ENCODE measurements at regions not wholly inside any gene's neighbourhood (a gene's known extent, or its start where the extent isn't known, plus 50 kb on each side); places are given as distances from the start of the nearest gene placed in this dataset.

DNA sequence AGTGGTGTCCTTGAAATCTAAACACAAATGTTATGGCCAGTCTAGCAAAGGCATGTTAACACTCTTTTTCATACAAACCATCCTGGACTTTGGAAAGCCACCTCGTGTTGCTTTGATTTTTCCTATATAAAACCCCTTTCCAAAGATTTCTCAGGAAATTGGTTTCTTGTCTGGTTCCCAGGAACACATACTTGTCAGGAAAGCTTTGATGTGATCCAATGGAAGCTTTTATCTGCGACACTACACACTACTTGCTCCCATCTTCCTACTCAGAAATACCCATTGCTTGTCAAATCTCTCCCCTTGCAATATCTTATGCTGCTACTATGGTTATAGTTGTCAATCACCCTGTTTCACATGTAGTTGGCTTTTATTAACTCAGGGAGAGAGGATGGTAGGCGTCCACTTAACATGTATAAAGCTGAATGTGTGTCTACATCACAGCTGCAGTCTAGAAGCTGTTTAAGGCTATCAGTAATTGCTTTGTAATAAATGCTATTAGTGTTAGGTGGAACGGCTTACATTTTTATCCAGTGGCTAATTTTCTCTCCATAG, 189.6 kb downstream of the GPAM start:
- Histone ChIP-seq H3K4ac (ENCODE audit: low read depth, low read length) (no peak overlapping the region), H2BK5ac (ENCODE audit: insufficient read length, low read length) (no peak overlapping the region), H4K20me1 (ENCODE audit: control insufficient read depth, insufficient read depth, insufficient read length) (no peaks in the 10 kb centered on the region), H2AFZ (ENCODE audit: low read length) (no peak overlapping the region), H2BK15ac (ENCODE audit: low read depth, low read length) (no peak overlapping the region), H2BK20ac (ENCODE audit: low read depth, low read length, poor library complexity, severe bottlenecking) (no peak overlapping the region), H2AK5ac (ENCODE audit: insufficient read length, low read length) (no peak overlapping the region), H3K27ac (ENCODE audit: insufficient read length, low read depth, low read length) (no peak overlapping the region), H3K4me1 (ENCODE audit: insufficient read depth, low read length) (no peaks in the 10 kb centered on the region; the same call in 1 of the 2 replicates), H3K27me3 (ENCODE audit: insufficient read depth, low read length) (no peaks in the 10 kb centered on the region), H3K23ac (ENCODE audit: insufficient read length, low read depth, low read length) (no peak overlapping the region), H3K23me2 (ENCODE audit: insufficient read length, low read depth, low read length, poor library complexity, severe bottlenecking) (no peaks in the 10 kb centered on the region), H3T11ph (ENCODE audit: low read length) (no peak overlapping the region), H4K91ac (ENCODE audit: insufficient read length, low read depth, low read length) (no peak overlapping the region), H4K5ac (ENCODE audit: insufficient read length, low read depth, low read length) (no peak overlapping the region), H3K79me1 (ENCODE audit: insufficient read depth, low read depth, low read length, poor library complexity, severe bottlenecking) (no peaks in the 10 kb centered on the region), H3K9ac (ENCODE audit: extremely low read depth, insufficient read length, low read length) (no peak overlapping the region), H3K14ac (ENCODE audit: insufficient read depth, low read length) (no peak overlapping the region), H2BK12ac (ENCODE audit: insufficient read length, low read depth, low read length) (no peak overlapping the region), H3K4me2 (ENCODE audit: insufficient read depth, insufficient read length, low read length) (no peak overlapping the region), H3K9me3 (ENCODE audit: control insufficient read depth, low read depth, low read length) (no peaks in the 10 kb centered on the region), H3K18ac (ENCODE audit: insufficient read length, low read depth, low read length) (no peak overlapping the region), H3K79me2 (ENCODE audit: insufficient read depth, low read length) (no peaks in the 10 kb centered on the region), H3K56ac (ENCODE audit: insufficient read length, low read depth, low read length) (no peak overlapping the region), H2BK120ac (ENCODE audit: low read depth, low read length, poor library complexity, severe bottlenecking) (no peak overlapping the region), H4K8ac (replicated peaks; ENCODE audit: insufficient read length, low read depth, low read length) (no peak overlapping the region)
- no peak for DNase-seq
- TF ChIP-seq, protein P1, sequence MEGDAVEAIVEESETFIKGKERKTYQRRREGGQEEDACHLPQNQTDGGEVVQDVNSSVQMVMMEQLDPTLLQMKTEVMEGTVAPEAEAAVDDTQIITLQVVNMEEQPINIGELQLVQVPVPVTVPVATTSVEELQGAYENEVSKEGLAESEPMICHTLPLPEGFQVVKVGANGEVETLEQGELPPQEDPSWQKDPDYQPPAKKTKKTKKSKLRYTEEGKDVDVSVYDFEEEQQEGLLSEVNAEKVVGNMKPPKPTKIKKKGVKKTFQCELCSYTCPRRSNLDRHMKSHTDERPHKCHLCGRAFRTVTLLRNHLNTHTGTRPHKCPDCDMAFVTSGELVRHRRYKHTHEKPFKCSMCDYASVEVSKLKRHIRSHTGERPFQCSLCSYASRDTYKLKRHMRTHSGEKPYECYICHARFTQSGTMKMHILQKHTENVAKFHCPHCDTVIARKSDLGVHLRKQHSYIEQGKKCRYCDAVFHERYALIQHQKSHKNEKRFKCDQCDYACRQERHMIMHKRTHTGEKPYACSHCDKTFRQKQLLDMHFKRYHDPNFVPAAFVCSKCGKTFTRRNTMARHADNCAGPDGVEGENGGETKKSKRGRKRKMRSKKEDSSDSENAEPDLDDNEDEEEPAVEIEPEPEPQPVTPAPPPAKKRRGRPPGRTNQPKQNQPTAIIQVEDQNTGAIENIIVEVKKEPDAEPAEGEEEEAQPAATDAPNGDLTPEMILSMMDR (conservative IDR thresholded peaks at IDR 0.05): no peak
- no peak overlapping the region for H3K27ac Mint-ChIP-seq
- no peaks in the 10 kb centered on the region; the same call in 1 of the 2 replicates for H3K27me3 Mint-ChIP-seq (ENCODE audit: low read depth)
- H3K4me1 Mint-ChIP-seq: peaks cover 6 to 8% of the 10 kb centered on the region in 2 experiments
- WGBS (ENCODE audit: extremely low coverage, insufficient read length, low lambda C conversion rate): no CpG with 5 or more reads among the region's 4 CpGs
- H3K9me3 Mint-ChIP-seq: no peaks in the 10 kb centered on the region; a peak in 2 of 5 replicates
- no peak overlapping the region for H3K4me3 Mint-ChIP-seq
- H3K36me3 Mint-ChIP-seq (ENCODE audit: insufficient read depth in 1 of 3, low read depth in 3 of 3): no peaks in the 10 kb centered on the region
